IMR-90 (cell line): ENCODE measurements at regions not wholly inside any gene's neighbourhood (a gene's known extent, or its start where the extent isn't known, plus 50 kb on each side); places are given as distances from the start of the nearest gene placed in this dataset.

ENCODE experiments used
- ATAC-seq: fragments of 200-7000 bp; cut with Tn5 transposase; 2 replicates; pipeline ENCODE4 v1.9.1; 2020; ENCODE audit warnings: low read depth, mild to moderate bottlenecking, moderate library complexity
- BruUV-seq: library from RNA; stranded (reverse); fragments of 400-500 nt; replicated peaks from 2 replicates; lab custom pipeline; 2021; lab: Mats Ljungman, UMichigan
- CTCF ChIA-PET: fragments of 300-600 bp; formaldehyde crosslinking; extraction: SDS; loops from one replicate; lab custom pipeline; 2021; ENCODE audit warnings: antibody characterized with exemption; lab: Yijun Ruan, JAX
- POLR2A ChIA-PET: fragments of 300-600 bp; sonication (Branson Sonifier 250); formaldehyde crosslinking; loops from one replicate; lab custom pipeline; 2022; ENCODE audit warnings: antibody characterized with exemption; ENCODE audit not compliant: unreplicated experiment; lab: Charles Lee
- DNase-seq: peaks from one replicate; pipeline ENCODE4 v3.0.0; 2013
- H2AFZ ChIP-seq: replicated peaks from 2 replicates; pipeline ENCODE3; 2013; ENCODE audit warnings: low read length, mild to moderate bottlenecking; ENCODE audit not compliant: poor library complexity
- H2AK5ac ChIP-seq: 2 replicates; pipeline ENCODE4 v1.6.1; 2013; ENCODE audit warnings: low read depth, low read length, inconsistent platforms
- H2AK9ac ChIP-seq: replicated peaks from 2 replicates; pipeline ENCODE3; 2013; ENCODE audit warnings: mild to moderate bottlenecking, low read depth, low read length, moderate library complexity; ENCODE audit not compliant: poor library complexity
- H2BK120ac ChIP-seq: 2 replicates; pipeline ENCODE4 v1.6.1; 2013; ENCODE audit warnings: low read depth, low read length, inconsistent platforms
- H2BK15ac ChIP-seq: 3 replicates; pipeline ENCODE4 v1.6.1; 2013; ENCODE audit warnings: low read depth, low read length, inconsistent platforms
- H2BK20ac ChIP-seq: 2 replicates; pipeline ENCODE4 v1.6.1; 2013; ENCODE audit warnings: low read depth, mild to moderate bottlenecking, inconsistent platforms, low read length, moderate library complexity
- H2BK5ac ChIP-seq: 2 replicates; pipeline ENCODE4 v1.6.1; 2013; ENCODE audit warnings: mild to moderate bottlenecking, low read depth, low read length, inconsistent platforms; ENCODE audit not compliant: poor library complexity, severe bottlenecking
- H3K14ac ChIP-seq: replicated peaks from 2 replicates; pipeline ENCODE4 v1.6.1; 2013; ENCODE audit warnings: low read depth, low read length, inconsistent platforms
- H3K18ac ChIP-seq: 2 replicates; pipeline ENCODE4 v1.6.1; 2013; ENCODE audit warnings: low read depth, low read length, control low read depth
- H3K23ac ChIP-seq: 2 replicates; pipeline ENCODE4 v1.6.1; 2013; ENCODE audit warnings: low read depth, low read length, inconsistent platforms
- H3K27ac ChIP-seq: 2 replicates; pipeline ENCODE4 v1.5.1; 2013; ENCODE audit warnings: mild to moderate bottlenecking, control low read depth, low read length; ENCODE audit not compliant: insufficient read depth
- H3K27me3 ChIP-seq: 2 replicates; pipeline ENCODE4 v1.6.1; 2013; ENCODE audit warnings: low read length; ENCODE audit not compliant: control insufficient read depth, insufficient read depth
- H3K36me3 ChIP-seq: 2 replicates; pipeline ENCODE4 v1.6.1; 2013; ENCODE audit warnings: low read length, mixed read lengths; ENCODE audit not compliant: control insufficient read depth, insufficient read depth
- H3K4ac ChIP-seq: 2 replicates; pipeline ENCODE4 v1.6.1; 2013; ENCODE audit warnings: low read depth, low read length, inconsistent platforms
- H3K4me1 ChIP-seq: 2 replicates; pipeline ENCODE4 v1.6.1; 2013; ENCODE audit warnings: low read length, mixed read lengths; ENCODE audit not compliant: control insufficient read depth, insufficient read depth
- H3K4me2 ChIP-seq: 2 replicates; pipeline ENCODE4 v1.6.1; 2013; ENCODE audit warnings: low read depth, mild to moderate bottlenecking, control low read depth, low read length, moderate library complexity
- H3K4me3 ChIP-seq: 2 replicates; pipeline ENCODE4 v1.5.1; 2013; ENCODE audit warnings: low read depth, mild to moderate bottlenecking, control low read depth, low read length, moderate library complexity; ENCODE audit not compliant: insufficient read depth
- H3K56ac ChIP-seq: 2 replicates; pipeline ENCODE4 v1.6.1; 2013; ENCODE audit warnings: low read length, inconsistent platforms; ENCODE audit not compliant: insufficient read depth; ENCODE audit errors: extremely low read depth
- H3K79me1 ChIP-seq, 2 experiments: 2 replicates each; pipeline ENCODE4 v1.6.1; 2013; ENCODE audit warnings: low read length in 2 of 2, inconsistent platforms in 1 of 2, low read depth in 1 of 2
- H3K9ac ChIP-seq: 2 replicates; pipeline ENCODE4 v1.6.1; 2013; ENCODE audit warnings: low read depth, low read length, control low read depth
- H3K9me1 ChIP-seq: 2 replicates; pipeline ENCODE4 v1.6.1; 2013; ENCODE audit warnings: low read length, inconsistent platforms; ENCODE audit not compliant: insufficient read depth
- H3K9me3 ChIP-seq: 2 replicates; pipeline ENCODE4 v1.6.1; 2013; ENCODE audit warnings: low read length; ENCODE audit not compliant: control insufficient read depth, insufficient read depth
- H4K20me1 ChIP-seq: 2 replicates; pipeline ENCODE4 v1.6.1; 2013; ENCODE audit warnings: low read length, inconsistent platforms; ENCODE audit not compliant: insufficient read depth
- H4K5ac ChIP-seq: 2 replicates; pipeline ENCODE4 v1.6.1; 2013; ENCODE audit warnings: mild to moderate bottlenecking, low read depth, low read length, control low read depth
- H4K8ac ChIP-seq, 2 experiments: 2 replicates each; pipeline ENCODE4 v1.6.1; 2013; ENCODE audit warnings: low read depth in 2 of 2, low read length in 2 of 2, control low read depth in 1 of 2, inconsistent platforms in 1 of 2
- H4K91ac ChIP-seq: 2 replicates; pipeline ENCODE4 v1.6.1; 2013; ENCODE audit warnings: low read depth, low read length, inconsistent platforms; ENCODE audit not compliant: insufficient read depth
- BHLHE40 ChIP-seq: fragments of 150-350 bp; IDR thresholded peaks from 2 replicates; pipeline ENCODE4 v1.6.1; 2016; ENCODE audit warnings: mild to moderate bottlenecking, low read depth, low read length
- CHD1 ChIP-seq: IDR thresholded peaks from 2 replicates; pipeline ENCODE4 v1.6.1; 2012; ENCODE audit warnings: low read depth, low read length, improper control_type of control experiment
- CTCF ChIP-seq: conservative IDR thresholded peaks from 2 replicates; pipeline ENCODE4 v1.5.1; 2012; ENCODE audit warnings: mild to moderate bottlenecking, low read depth, low read length, improper control_type of control experiment
- ELK1 ChIP-seq: fragments of 150-350 bp; IDR thresholded peaks from 2 replicates; pipeline ENCODE4 v1.6.1; 2016; ENCODE audit warnings: low read depth, mild to moderate bottlenecking, low read length, moderate library complexity, borderline replicate concordance
- FOS ChIP-seq: fragments of 150-350 bp; IDR thresholded peaks from 2 replicates; pipeline ENCODE4 v1.6.1; 2016; ENCODE audit warnings: low read depth, low read length
- MXI1 ChIP-seq: IDR thresholded peaks from 2 replicates; pipeline ENCODE4 v1.6.1; 2012; ENCODE audit warnings: low read depth, mild to moderate bottlenecking, low read length, moderate library complexity, borderline replicate concordance
- NFE2L2 ChIP-seq: fragments of 150-350 bp; IDR thresholded peaks from 2 replicates; pipeline ENCODE4 v1.6.1; 2016; ENCODE audit warnings: low read depth, mild to moderate bottlenecking, low read length
- POLR2A ChIP-seq: IDR thresholded peaks from 2 replicates; pipeline ENCODE4 v1.6.1; 2012; ENCODE audit warnings: mild to moderate bottlenecking, low read depth, low read length
- RAD21 ChIP-seq: IDR thresholded peaks from 2 replicates; pipeline ENCODE4 v1.6.1; 2012; ENCODE audit warnings: low read length, improper control_type of control experiment
- SMC3 ChIP-seq: fragments of 150-350 bp; IDR thresholded peaks from 2 replicates; pipeline ENCODE4 v1.6.1; 2016; ENCODE audit warnings: low read depth, mild to moderate bottlenecking, antibody characterized with exemption, low read length, moderate library complexity
- WGBS, 2 experiments: methylation state at CpG; one replicate each; pipeline versions ENCODE4 v1.1.5 to v1.1.7; 2013; ENCODE audit warnings: missing lambda C conversion rate in 2 of 2; ENCODE audit not compliant: insufficient read length in 1 of 2; ENCODE audit errors: extremely low coverage in 2 of 2; 5-methylcytosine and 5-hydroxymethylcytosine counted together
- dilution Hi-C: fragments of 300-500 bp; cut with HindIII; formaldehyde crosslinking; loops from one replicate; pipeline ENCODE4 v1.14.3; 2018; ENCODE audit warnings: low sequenced_read_pairs; ENCODE audit not compliant: unreplicated experiment
- in situ Hi-C: fragments of 300-500 bp; cut with MboI; formaldehyde crosslinking; loops from 3 replicates; pipeline ENCODE4 v1.14.3; 2019; ENCODE audit warnings: low sequenced_read_pairs, inconsistent platforms, mixed read lengths
- intact Hi-C: fragments of 100-400 bp; cut with micrococcal nuclease; formaldehyde crosslinking; loops from 2 replicates; pipeline ENCODE4 v1.10.0; 2022

- H4K5ac ChIP-seq: no peak overlapping the region
- no peak overlapping the region for H3K27ac ChIP-seq
- H3K23ac ChIP-seq: no peak overlapping the region
- no peaks in the 10 kb centered on the region; the same call in 1 of the 2 replicates for H3K9me3 ChIP-seq
- H3K14ac ChIP-seq: no peak overlapping the region
- peak overlapping the region; percentile 43; the same call in 1 of the 2 replicates for H2BK20ac ChIP-seq
- peak; percentile 84 for ATAC-seq
- no peak overlapping the region for H3K4ac ChIP-seq
- no peak overlapping the region for H3K9ac ChIP-seq
- 0 out of 2 replicates have a peak overlapping the region, but pooled peaks have one; percentile 22 for H2BK120ac ChIP-seq
- no peak overlapping the region for H2AK9ac ChIP-seq
- H2AFZ ChIP-seq: no peak overlapping the region
- in situ Hi-C loops: no loop called here
- H3K27me3 ChIP-seq: no peaks in the 10 kb centered on the region
- H3K79me1 ChIP-seq: no peaks in the 10 kb centered on the region
- no peak overlapping the region for H3K56ac ChIP-seq
- intact Hi-C loops: loop anchor here (1.0 kb wide), 1 partner anchor 312 kb away; no protein-coding TSS in a partner anchor
- H2BK5ac ChIP-seq: no peak overlapping the region
- H2BK15ac ChIP-seq: no peak overlapping the region
- H3K4me1 ChIP-seq: no peaks in the 10 kb centered on the region
- peak; percentile 40 for DNase-seq
- no CpG with 5 or more reads among the region's 5 CpGs for WGBS, 2 experiments
- no peaks in the 10 kb centered on the region for H3K36me3 ChIP-seq
- TF ChIP-seq POLR2A (no peak), SMC3 (peak; percentile 76), CTCF (peak; percentile 56), CHD1 (no peak), MXI1 (no peak), RAD21 (peak; percentile 61), ELK1 (no peak), BHLHE40 (no peak), FOS (no peak), NFE2L2 (no peak)
- H4K91ac ChIP-seq: no peak overlapping the region
- H3K4me3 ChIP-seq: no peak overlapping the region
- BruUV-seq: no TSS peak
- H2AK5ac ChIP-seq: no peak overlapping the region
- dilution Hi-C loops: no loop called here
- ChIA-PET POLR2A (interaction anchor here (0.6 kb wide), 1 partner anchor 121 kb away, joined by 4 read pairs; no protein-coding TSS in a partner anchor), CTCF (interaction anchor here (0.7 to 1.0 kb wide), 4 partner anchors 16 to 308 kb away, joined by 3 read pairs; no protein-coding TSS in a partner anchor)
- no peaks in the 10 kb centered on the region for H4K20me1 ChIP-seq
- H3K9me1 ChIP-seq: no peaks in the 10 kb centered on the region
- no peak overlapping the region for H3K4me2 ChIP-seq
- no peak overlapping the region for H3K18ac ChIP-seq
- no peak overlapping the region for H4K8ac ChIP-seq
Observed at GRCh38 chr11:88231894-88232482, 56.7 kb upstream of the RAB38 start.
